HL-60/S4 treated with retinoic acid at 250 ng/mL for 4 days and 3 days (cell line): ENCODE measurements at regions not wholly inside any gene's neighbourhood (a gene's known extent, or its start where the extent isn't known, plus 50 kb on each side); places are given as distances from the start of the nearest gene placed in this dataset.
"Not testable (repeated sequence)": the region's sequence is repeated elsewhere in the genome, so short reads cannot be mapped to it uniquely, and the experiment has no call there.

Source experiments
- in situ Hi-C: fragments of 300-500 bp; cut with MboI; formaldehyde crosslinking; loops from 2 replicates; pipeline ENCODE4 v1.7.0; 2022; ENCODE audit warnings: low sequenced_read_pairs

- in situ Hi-C loops, result no loop called here
These were observed 1393.4 kb downstream of the FAM181B start for GRCh38 chr11:81340225-81340624.

DNA sequence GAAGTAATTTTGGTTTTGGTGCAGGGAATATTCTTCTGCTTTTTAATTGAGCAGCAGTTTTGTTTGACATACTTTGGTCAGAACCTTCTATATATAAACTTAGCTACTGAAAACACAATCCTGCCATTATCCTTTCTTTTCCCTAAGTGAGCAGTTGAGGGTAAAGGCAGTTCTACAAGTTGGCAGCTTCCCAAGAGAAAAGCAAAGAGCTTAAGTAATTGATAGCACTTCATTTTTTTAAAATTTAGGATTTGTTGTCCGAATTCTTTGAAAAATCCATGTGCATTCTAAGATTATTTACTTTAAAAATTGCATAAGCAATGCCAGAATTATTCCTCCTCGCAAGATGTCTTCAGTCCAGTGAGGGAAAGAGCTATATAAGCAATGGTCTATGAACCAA lies 1394.1 kb downstream of the FAM181B start:
- in situ Hi-C loops, result no loop called here

GRCh38 chr11:81337756-81338155 lies 1395.9 kb downstream of the FAM181B start:
- in situ Hi-C loops, result no loop called here

DNA sequence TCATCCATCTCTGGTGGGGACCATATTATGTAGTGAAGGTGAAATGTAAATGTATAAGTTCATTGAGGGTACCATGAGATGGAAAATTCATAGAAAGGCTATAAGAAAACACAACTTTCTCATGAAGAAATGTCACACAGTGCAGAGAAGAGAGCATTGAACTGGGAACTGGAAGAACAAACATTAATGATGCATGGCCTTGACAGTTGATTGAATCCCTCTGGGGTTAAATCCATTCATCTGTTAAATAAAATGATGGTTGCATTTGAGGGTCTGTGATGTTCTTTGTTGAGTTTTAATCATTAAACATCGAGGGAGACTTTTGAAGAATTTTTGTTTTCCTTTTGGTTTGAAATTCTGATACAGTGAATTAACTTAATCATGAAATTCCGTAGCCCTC lies 1401.4 kb downstream of the FAM181B start:
- in situ Hi-C loops, result no loop called here

- in situ Hi-C loops, result no loop called here
These were observed 1401.9 kb downstream of the FAM181B start for GRCh38 chr11:81331611-81332235.

- in situ Hi-C loops, result no loop called here
These were observed 1402.6 kb downstream of the FAM181B start for GRCh38 chr11:81331088-81331487.

DNA sequence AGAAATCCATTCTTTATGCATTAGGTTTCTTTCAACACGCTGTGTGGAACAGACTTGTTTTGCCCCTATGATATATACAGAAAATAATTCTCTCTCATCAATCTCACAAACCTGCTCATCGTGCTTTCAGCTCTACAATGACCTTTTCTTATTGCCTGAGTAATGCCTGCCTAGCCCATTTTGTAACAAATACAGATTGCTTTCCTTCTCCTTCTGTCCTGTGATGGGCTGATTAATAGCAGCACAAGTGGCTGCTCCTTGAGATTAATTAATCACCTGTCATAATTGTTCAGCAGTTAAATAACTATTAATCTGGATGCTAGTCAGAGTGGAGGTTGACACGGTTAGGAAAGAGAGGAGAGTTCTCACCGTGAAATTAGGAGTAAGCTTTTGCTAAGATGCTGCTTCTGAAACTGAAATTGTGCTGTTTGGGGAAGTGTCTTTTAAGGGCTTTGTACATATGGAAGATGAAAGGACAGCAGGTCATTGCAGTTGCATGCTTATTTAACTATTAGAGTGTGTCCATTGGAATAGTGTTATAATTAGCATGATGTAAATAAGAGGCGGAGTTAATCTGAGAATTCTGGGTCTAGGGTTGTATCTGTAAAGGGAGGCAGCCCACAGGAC lies 1430.5 kb downstream of the FAM181B start:
- in situ Hi-C loops, result no loop called here

- in situ Hi-C loops, result no loop called here
These were observed 1432.4 kb downstream of the FAM181B start for GRCh38 chr11:81301166-81301830.

GRCh38 chr11:81286959-81287358 lies 1446.7 kb downstream of the FAM181B start:
- in situ Hi-C loops, result no loop called here

GRCh38 chr11:81286550-81286949 lies 1447.1 kb downstream of the FAM181B start:
- in situ Hi-C loops, result no loop called here

GRCh38 chr11:81280228-81280627 lies 1453.4 kb downstream of the FAM181B start:
- in situ Hi-C loops, result not testable (repeated sequence)

- in situ Hi-C loops, result no loop called here
These were observed 1454.7 kb downstream of the FAM181B start for GRCh38 chr11:81278991-81279390.

- in situ Hi-C loops, result no loop called here
These were observed 1463.0 kb downstream of the FAM181B start for GRCh38 chr11:81270686-81271085.

DNA sequence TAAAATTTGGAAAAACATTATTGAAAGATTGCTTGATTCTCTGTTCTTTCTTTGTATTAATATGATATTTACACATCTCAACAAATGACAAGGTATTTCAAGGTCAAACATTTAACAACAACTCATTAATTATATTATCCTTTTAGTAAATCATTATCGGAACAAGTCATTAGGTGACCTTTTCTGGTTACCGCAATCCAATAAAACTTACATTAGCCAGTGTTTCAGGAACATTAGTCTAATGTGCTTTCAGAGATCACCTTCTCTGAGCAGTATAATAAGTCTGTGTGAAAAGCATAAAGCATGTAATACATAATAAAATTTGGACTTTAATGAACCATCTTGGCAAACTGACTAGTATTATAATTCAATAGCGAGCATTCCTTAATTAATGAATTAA lies 1466.4 kb downstream of the FAM181B start:
- in situ Hi-C loops, result no loop called here

GRCh38 chr11:81259471-81259870 lies 1474.2 kb downstream of the FAM181B start:
- in situ Hi-C loops, result no loop called here

DNA sequence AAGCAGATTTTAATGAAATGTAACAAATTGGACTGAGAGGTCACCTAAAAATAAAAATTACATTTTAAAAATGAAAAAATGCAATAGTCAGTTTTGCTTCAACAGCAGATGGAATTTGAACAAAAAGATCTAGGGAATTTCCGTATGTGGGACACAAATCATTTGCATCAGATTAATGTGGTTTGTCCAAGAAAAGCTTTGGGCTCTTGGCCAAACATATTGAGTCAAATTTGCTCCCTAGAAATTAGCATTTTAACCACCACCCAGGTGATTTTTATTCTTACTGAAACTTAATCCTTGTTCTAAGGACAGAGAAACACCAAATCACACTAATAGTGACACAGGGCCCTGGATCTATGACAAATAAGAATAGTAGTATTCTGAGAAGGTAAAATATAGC lies 1477.8 kb downstream of the FAM181B start:
- in situ Hi-C loops, result no loop called here

DNA sequence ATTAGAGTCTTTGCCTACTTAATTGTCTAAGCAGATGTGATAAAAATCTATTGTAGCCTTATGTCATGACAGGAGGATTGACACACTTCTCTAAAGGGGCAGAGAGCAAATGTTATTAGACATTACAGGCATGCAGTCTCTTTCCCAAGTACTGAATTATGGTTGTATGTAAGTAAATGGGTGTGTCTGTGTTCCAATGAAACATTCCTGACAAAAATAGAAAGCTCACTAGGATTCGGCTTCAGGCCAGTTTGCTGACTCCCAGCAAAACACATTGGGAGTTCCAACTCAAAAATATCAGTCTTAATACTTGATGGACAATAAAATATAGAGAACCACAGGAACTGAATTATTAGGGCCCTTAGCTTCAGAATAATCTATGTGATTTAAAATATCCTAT lies 1480.4 kb downstream of the FAM181B start:
- in situ Hi-C loops, result no loop called here

GRCh38 chr11:81246941-81247340 lies 1486.7 kb downstream of the FAM181B start:
- in situ Hi-C loops, result no loop called here

DNA sequence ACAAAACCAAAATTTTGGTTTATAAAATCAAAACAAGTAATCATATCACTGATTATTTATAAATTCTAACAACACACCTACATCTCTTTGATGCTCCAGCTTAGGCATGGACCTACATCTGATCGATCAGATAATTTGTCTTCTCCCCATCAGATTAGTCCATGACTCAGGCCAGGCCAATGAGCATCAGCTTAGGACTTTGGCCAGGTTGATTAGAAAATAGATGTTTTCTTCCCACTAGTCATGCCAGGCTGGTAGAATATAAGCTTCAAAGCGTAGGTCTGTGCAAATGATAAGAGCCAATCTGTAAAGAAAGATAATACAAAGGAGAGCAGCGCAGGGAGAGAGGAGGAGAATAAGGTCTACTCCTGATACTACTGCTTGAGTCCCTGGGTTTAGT lies 1487.9 kb downstream of the FAM181B start:
- in situ Hi-C loops, result no loop called here

DNA sequence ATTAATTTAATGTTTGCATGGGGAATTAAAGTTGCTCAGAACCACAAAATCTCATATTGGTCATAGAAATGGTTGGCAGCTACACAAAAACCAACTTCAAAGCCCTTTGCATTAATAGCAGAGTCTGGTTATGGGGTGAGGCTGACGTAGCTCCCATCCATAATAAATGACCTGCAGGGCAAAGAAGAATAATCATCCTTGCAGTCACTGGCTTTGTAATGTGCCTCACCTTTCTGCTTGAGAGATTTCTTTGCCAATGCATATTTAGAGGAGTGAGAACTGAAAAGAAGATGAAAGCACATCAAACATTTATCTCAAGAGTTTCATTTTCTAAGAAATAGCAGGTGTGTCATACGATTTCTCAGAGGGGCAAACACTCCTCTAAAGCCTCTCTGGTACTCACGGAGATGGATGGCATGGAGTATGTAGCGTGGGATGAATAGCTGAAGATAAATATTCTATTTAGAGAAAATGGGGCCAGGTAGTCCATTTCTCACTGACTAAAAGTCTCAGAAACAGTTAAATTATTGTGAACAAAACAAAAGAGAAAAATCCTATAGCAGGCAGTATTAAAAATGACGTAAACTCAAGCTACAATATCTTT lies 1491.9 kb downstream of the FAM181B start:
- in situ Hi-C loops, result no loop called here

GRCh38 chr11:81237139-81237538 lies 1496.5 kb downstream of the FAM181B start:
- in situ Hi-C loops, result no loop called here

GRCh38 chr11:81227409-81227808 lies 1506.3 kb downstream of the FAM181B start:
- in situ Hi-C loops, result not testable (repeated sequence)
